ENCODE measurements at regions not wholly inside any gene's neighbourhood (a gene's known extent, or its start where the extent isn't known, plus 50 kb on each side); places are given as distances from the start of the nearest gene placed in this dataset.

DNA sequence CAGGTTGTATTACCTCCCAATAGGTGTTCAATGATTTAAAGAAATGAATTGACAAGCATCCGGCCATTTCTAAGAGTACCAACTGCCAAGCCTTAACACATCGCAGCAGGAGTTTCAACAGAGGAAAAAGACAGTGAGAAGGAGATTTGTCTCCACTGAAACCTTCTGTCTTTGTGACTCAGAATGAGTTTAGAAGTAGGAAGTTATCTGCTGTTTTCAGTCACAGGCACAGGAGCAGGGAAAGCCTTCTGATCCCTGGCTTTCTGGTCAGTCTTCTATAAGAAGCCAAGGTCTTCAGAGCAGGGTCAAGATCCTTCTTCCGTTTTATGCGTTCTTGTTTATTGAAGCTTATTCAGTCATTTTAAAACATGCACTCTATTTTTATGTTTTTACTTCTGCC lies 390.7 kb upstream of the PCSK5 start:
- TF ChIP-seq GATA3 (IDR thresholded peaks at IDR 0.05; ENCODE audit: low read depth, low read length) (no peak), GATA2 (IDR thresholded peaks at IDR 0.05; ENCODE audit: low read depth, low read length) (no peak)

Measured in SH-SY5Y (cell line).